MV-4-11 (cell line): ENCODE measurements at regions not wholly inside any gene's neighbourhood (a gene's known extent, or its start where the extent isn't known, plus 50 kb on each side); places are given as distances from the start of the nearest gene placed in this dataset.
A peak's percentile ranks its signal among the peaks of the same experiment; 100 is the strongest.

Source experiments
- DNase-seq: peaks from one replicate; lab custom pipeline; 2025; lab: John Stamatoyannopoulos, UW

DNA sequence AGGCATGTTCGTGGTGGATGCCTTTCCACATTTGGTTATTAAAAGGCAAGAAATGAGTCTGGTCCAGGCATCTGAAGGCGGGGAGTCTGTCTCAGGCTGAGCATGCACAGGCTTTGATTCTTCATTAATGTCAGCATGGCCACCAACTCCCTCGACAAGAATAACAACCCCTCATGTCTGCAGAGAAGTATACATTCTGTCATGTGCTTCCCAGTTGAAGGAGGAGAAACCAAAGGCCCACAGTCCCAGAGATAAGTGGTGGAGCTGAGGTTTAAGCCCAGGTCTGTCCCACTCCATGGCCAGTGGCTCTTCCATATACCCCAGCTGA lies 61.6 kb upstream of the LAPTM5 start:
- no peak for DNase-seq

DNA sequence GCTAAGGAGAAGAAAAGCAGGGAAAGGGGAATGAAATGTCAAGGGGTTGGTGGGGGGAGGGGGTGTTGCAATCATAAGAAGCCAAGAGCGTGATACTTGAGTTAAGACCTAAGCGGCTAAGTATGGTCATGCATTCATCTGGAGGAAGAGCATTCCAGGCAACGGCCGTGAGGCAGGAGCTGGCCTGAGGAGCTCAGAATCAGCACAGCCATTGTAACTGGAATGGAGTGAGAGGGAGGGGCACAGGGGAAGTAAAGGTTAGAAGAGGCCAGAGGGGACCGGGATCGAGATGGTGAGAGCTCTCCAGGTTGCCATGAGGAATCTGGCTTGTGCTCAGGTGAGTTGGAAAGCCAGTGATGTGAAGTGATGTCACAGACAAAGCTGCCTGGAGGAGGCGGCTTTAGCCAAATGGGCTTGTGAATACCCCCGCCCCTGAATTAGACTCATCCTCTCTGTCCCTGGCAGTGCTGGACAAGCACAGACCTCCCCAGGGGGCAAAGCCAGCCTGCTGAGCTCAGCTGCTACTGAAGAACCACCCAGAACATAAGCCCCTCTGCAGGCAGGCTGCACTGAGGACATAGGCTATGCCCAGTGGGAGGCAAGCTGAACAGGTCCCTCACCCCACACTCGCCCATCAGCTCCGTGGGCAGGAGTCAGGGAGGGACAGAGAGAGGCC lies 61.1 kb upstream of the LAPTM5 start:
- DNase-seq = no peak

DNA sequence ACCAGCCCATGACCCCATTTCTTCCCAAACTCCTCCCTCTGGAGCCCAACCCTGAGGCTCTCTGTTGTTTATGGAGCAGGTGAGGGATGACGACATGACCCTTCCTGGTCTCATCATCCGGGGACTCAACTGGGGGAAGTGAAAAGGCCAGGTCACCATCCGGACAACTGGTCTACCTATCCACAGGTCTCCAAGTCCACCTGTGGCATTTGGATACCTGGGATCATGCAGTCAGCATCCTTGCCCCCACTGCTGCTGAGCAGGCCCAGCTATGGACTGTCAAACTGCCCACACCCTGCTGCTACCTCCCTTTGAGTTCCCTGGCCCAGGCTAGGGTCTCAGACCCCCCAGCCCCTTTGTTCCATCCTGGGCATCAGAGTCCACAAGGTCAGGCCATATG lies 60.0 kb upstream of the LAPTM5 start:
- no peak for DNase-seq

DNA sequence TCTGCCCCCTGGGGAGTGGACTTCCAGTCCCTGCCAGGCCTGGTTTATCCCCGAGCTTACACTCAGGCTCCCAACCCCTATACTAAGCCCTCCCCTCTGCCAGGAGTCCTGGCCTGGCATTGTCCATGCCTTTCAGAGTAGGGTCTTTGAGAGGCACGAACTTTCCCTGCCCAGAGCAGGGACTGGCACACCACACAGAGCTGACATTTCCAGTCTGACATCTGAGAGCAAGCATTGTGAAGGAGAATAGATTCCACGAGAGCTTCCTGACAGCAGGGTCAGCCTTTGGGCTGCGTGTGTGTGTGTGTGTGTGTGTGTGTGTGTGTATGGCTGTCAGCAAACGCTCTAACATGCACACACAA lies 59.5 kb upstream of the LAPTM5 start:
- DNase-seq = no peak

DNA sequence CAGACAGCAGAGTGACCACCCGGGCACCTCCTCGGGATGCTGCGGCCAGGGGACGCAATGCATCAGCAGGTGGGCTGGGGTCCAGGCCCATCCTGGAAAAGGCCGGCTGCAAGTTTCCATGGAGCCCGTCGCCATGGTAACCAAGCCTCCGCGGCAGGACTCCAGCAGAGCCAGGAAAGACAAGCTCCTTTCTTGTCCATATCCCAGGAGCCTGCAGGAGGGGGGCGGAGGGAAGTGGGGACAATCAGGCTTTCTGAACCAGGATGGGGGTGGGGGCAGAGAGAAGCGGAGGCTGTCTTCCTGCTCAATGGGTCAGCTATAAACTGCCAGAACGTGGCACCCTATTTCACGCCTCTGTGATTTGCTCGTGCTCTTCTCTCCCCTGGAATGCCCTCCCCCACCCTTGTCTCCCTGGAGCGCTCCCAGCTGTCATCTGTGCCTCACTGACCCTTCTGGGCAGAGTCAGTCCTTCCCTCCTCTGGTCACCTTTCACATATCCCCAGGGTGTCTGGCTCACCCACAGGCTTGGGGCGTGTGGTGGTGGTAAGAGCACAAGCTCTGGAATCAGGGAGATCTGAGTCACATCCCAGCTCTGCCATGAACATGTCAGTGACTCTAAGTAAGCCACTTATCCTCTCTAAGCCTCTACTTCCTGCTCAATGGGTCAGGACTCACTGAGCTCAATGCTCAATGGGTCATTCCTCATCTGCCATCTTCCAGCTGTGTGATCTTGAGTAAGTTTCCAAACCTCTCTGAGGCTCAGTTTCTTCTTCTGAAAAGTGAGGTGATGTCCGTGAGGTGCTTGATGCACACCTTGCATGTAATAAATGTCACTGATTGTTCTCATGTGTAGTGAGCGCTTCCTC lies 58.9 kb upstream of the LAPTM5 start:
- peak; percentile 88 for DNase-seq

DNA sequence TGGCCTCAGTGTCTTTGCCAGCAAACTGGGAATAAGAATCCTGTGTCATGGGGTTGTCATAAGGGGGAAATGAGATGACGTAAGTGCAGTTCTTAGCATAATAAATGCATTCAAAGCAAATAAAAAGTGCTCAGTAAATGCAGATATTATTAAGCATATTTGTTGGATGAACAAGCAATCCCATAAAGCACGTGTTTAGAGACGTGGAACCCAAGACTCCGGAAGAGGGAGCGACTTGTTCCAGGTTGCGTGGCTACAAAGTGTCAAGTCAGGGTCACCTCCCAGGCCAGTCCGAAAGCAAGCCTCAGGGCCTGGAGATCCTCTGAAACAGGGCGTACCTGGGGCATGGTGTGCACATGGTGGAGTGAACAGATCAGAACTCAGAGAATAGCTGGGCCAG lies 58.0 kb upstream of the LAPTM5 start:
- DNase-seq = no peak

DNA sequence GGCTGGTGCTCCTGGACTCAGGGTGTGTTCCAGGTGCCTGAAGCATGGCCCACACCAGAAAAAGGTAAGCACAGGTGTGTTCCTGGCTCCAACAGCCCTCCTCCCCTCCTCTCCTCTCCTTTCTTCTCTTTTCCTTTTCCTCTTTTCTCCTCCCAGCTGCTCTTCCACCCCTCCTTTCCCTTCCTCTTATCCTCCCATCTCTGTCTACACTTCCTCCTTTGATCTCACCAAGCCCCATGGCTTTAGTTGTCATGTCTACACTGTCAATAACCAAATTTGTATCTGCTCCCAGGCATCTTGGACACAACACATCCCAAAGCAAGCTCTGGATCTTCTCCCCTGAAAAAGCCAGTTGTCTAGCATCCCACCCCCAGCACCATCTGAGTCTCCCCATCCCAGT lies 56.7 kb upstream of the LAPTM5 start:
- no peak for DNase-seq

DNA sequence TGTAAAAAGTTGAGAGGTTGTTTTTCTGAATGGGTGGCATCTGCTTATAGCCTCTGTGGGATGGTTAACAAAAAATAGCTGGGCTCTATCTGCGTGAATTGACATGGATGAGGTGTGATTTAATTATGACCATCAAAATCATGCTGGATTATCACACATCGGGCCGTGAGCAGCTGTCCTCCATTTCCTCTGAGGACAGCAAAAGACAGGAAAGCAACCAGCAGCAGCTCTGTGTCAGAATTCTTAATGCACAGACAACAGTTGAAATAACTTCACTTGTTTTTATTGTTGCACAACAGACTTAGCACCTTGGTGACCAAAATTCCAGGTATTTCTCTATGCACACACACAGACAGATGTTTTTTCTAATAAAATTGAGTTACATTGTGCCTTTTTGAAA lies 54.5 kb upstream of the LAPTM5 start:
- no peak for DNase-seq

DNA sequence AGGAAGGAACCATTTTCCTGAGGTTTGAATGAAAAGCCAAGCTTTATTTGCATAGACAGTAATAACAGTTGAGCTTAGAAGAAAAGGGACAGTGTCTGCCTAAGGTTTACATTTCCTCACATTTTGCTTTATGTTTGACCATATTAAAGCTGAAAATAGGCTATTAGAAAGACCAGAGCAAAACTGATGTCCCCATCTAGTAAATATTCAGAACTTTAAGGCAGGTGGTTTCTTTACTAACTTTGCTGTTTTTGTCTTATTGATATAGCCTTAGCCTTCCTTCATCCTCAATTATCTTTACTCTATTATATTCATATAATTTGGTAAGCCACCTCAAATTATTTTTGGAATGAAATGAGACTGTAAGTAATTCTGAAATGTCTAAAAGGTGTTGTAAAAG lies 53.6 kb upstream of the LAPTM5 start:
- no peak for DNase-seq

DNA sequence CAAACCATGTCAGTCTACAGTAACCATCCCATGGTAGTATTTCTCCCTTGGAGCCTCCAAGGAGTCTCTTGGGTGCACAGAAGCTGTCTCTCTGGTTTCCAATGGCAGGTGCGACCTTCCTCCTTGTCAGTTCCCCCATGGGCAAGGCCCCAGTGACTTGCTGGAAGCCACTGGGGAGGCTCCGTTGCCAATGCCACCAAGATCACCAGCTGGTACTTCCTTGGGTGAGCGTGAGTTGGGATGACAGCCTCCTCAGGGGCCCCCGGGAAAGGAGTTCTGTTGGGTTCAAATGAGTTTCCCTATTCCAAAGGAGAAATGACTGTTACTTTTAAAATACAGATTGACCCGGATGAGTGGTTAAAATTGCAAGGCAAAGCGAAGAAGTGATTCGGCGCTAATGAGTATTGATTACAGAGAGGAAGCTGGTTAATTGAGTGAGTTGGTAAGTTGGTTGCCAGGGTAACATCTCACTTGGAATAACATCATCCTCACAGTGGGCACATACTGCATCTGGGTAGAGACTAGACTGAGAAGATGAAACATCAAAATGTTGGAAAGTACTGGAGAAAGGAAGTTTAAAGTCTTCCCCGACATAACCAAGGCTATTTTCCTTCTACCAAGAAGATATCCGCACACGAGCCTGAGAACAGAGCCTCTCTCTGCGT lies 53.0 kb upstream of the LAPTM5 start:
- no peak for DNase-seq

DNA sequence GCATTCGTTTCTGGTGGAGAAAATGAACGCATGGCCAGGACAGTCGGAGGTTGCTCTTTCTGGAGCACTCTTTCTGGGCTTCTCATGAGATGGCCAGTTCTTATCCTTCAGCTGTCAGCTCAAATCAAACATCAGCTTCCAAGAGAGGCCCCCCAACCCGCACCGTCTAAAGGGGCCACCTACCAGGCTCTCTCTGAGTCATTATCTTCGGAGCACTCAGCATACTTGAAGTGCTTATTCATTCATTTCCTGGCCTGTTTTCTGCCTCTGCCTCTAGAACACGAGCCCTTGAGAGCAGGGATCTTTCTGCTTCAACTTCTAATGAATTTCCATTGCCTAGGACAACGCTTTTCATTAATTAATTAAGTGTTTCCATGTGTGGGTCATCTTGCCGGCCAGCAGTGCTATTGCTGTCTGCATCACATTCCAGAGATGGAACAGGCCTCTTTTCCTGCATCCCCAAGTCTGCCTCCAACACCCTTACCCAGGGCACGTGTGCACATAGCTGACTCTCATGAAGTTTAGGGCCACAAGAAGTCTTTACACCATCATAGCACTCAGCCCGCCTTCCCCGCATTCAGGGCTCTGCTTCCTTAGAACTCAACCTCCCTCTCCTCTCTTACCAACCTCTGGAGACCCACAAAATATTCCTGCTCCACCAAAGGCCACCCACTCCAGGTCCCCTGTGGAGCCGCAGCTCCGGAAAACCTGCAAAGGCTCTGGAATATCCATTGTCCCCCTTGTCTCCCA lies 52.1 kb upstream of the LAPTM5 start:
- DNase-seq = no peak

DNA sequence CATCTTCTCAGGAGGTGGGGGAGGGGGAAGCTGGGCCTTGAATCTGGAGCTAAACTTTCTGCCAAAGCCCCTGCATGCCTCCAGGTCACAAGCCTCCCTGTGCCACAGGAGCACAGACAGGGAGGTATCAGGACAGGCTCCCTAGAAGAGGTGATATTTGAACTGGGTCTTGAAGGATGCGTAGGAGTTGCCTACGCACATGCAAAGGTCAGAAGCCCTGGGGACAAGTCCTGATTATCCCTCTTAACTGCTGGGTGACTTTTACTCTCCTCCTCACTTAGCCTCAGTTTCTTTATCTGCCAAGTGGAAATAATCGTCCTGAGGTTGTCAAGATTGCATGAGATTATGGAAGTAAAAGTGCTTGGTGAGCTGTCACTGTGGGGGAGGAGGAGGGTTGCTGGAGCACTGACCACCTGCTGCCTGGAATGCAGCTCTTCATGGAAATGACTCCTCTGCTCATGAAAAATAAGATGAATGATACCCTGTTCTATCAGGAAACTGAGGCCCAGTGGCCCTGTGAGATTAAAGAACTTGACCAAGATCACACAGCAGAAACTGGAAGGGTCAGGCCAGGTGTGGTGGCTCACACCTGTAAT lies 50.6 kb upstream of the LAPTM5 start:
- no peak for DNase-seq

DNA sequence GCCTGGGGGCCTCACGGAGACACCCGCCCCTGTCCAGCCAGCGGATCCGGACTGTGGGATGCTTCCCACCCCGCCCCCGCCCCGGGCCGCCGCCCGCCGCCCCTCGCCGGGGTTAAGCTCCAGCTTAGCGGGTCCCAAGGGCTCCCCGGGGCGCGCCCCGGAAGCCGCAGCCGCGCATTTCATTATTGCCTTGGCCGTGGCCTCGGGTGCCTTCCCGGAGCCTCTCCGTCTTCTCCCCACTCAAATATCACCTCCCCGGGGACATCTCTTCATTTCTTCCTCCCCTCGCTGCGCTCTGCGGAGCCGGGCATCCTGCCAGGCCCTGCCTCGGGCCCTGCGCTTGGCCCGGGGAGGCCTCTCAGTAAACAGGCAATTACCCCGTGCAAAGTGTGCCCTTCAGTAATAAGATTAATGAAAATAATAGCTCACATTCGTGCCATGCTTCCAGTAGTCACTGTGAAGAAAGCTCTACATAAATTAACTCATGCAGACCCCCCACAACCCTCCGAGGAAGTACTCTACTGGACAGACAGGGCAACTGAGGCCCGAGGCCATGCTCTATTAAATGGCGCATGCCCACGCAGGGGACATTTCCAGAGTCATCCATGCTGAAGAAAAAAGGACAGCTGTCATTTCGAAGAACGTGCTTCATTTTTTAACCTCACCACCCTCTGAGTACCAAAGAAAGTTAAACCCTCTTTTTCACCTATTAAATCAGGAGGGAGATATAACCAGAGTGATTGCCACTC lies 49.9 kb upstream of the LAPTM5 start:
- no peak for DNase-seq
